IMR-90 (cell line): ENCODE measurements at regions not wholly inside any gene's neighbourhood (a gene's known extent, or its start where the extent isn't known, plus 50 kb on each side); places are given as distances from the start of the nearest gene placed in this dataset.

ENCODE experiments used
- ATAC-seq: fragments of 200-7000 bp; cut with Tn5 transposase; 2 replicates; pipeline ENCODE4 v1.9.1; 2020; ENCODE audit warnings: low read depth, mild to moderate bottlenecking, moderate library complexity
- BruUV-seq: library from RNA; stranded (reverse); fragments of 400-500 nt; replicated peaks from 2 replicates; lab custom pipeline; 2021; lab: Mats Ljungman, UMichigan
- CTCF ChIA-PET: fragments of 300-600 bp; formaldehyde crosslinking; extraction: SDS; loops from one replicate; lab custom pipeline; 2021; ENCODE audit warnings: antibody characterized with exemption; lab: Yijun Ruan, JAX
- POLR2A ChIA-PET: fragments of 300-600 bp; sonication (Branson Sonifier 250); formaldehyde crosslinking; loops from one replicate; lab custom pipeline; 2022; ENCODE audit warnings: antibody characterized with exemption; ENCODE audit not compliant: unreplicated experiment; lab: Charles Lee
- DNase-seq: peaks from one replicate; pipeline ENCODE4 v3.0.0; 2013
- H2AFZ ChIP-seq: replicated peaks from 2 replicates; pipeline ENCODE3; 2013; ENCODE audit warnings: low read length, mild to moderate bottlenecking; ENCODE audit not compliant: poor library complexity
- H2AK5ac ChIP-seq: 2 replicates; pipeline ENCODE4 v1.6.1; 2013; ENCODE audit warnings: low read depth, low read length, inconsistent platforms
- H2AK9ac ChIP-seq: replicated peaks from 2 replicates; pipeline ENCODE3; 2013; ENCODE audit warnings: mild to moderate bottlenecking, low read depth, low read length, moderate library complexity; ENCODE audit not compliant: poor library complexity
- H2BK120ac ChIP-seq: 2 replicates; pipeline ENCODE4 v1.6.1; 2013; ENCODE audit warnings: low read depth, low read length, inconsistent platforms
- H2BK15ac ChIP-seq: 3 replicates; pipeline ENCODE4 v1.6.1; 2013; ENCODE audit warnings: low read depth, low read length, inconsistent platforms
- H2BK20ac ChIP-seq: 2 replicates; pipeline ENCODE4 v1.6.1; 2013; ENCODE audit warnings: low read depth, mild to moderate bottlenecking, inconsistent platforms, low read length, moderate library complexity
- H2BK5ac ChIP-seq: 2 replicates; pipeline ENCODE4 v1.6.1; 2013; ENCODE audit warnings: mild to moderate bottlenecking, low read depth, low read length, inconsistent platforms; ENCODE audit not compliant: poor library complexity, severe bottlenecking
- H3K14ac ChIP-seq: replicated peaks from 2 replicates; pipeline ENCODE4 v1.6.1; 2013; ENCODE audit warnings: low read depth, low read length, inconsistent platforms
- H3K18ac ChIP-seq: 2 replicates; pipeline ENCODE4 v1.6.1; 2013; ENCODE audit warnings: low read depth, low read length, control low read depth
- H3K23ac ChIP-seq: 2 replicates; pipeline ENCODE4 v1.6.1; 2013; ENCODE audit warnings: low read depth, low read length, inconsistent platforms
- H3K27ac ChIP-seq: 2 replicates; pipeline ENCODE4 v1.5.1; 2013; ENCODE audit warnings: mild to moderate bottlenecking, control low read depth, low read length; ENCODE audit not compliant: insufficient read depth
- H3K27me3 ChIP-seq: 2 replicates; pipeline ENCODE4 v1.6.1; 2013; ENCODE audit warnings: low read length; ENCODE audit not compliant: control insufficient read depth, insufficient read depth
- H3K36me3 ChIP-seq: 2 replicates; pipeline ENCODE4 v1.6.1; 2013; ENCODE audit warnings: low read length, mixed read lengths; ENCODE audit not compliant: control insufficient read depth, insufficient read depth
- H3K4ac ChIP-seq: 2 replicates; pipeline ENCODE4 v1.6.1; 2013; ENCODE audit warnings: low read depth, low read length, inconsistent platforms
- H3K4me1 ChIP-seq: 2 replicates; pipeline ENCODE4 v1.6.1; 2013; ENCODE audit warnings: low read length, mixed read lengths; ENCODE audit not compliant: control insufficient read depth, insufficient read depth
- H3K4me2 ChIP-seq: 2 replicates; pipeline ENCODE4 v1.6.1; 2013; ENCODE audit warnings: low read depth, mild to moderate bottlenecking, control low read depth, low read length, moderate library complexity
- H3K4me3 ChIP-seq: 2 replicates; pipeline ENCODE4 v1.5.1; 2013; ENCODE audit warnings: low read depth, mild to moderate bottlenecking, control low read depth, low read length, moderate library complexity; ENCODE audit not compliant: insufficient read depth
- H3K56ac ChIP-seq: 2 replicates; pipeline ENCODE4 v1.6.1; 2013; ENCODE audit warnings: low read length, inconsistent platforms; ENCODE audit not compliant: insufficient read depth; ENCODE audit errors: extremely low read depth
- H3K79me1 ChIP-seq, 2 experiments: 2 replicates each; pipeline ENCODE4 v1.6.1; 2013; ENCODE audit warnings: low read length in 2 of 2, inconsistent platforms in 1 of 2, low read depth in 1 of 2
- H3K9ac ChIP-seq: 2 replicates; pipeline ENCODE4 v1.6.1; 2013; ENCODE audit warnings: low read depth, low read length, control low read depth
- H3K9me1 ChIP-seq: 2 replicates; pipeline ENCODE4 v1.6.1; 2013; ENCODE audit warnings: low read length, inconsistent platforms; ENCODE audit not compliant: insufficient read depth
- H3K9me3 ChIP-seq: 2 replicates; pipeline ENCODE4 v1.6.1; 2013; ENCODE audit warnings: low read length; ENCODE audit not compliant: control insufficient read depth, insufficient read depth
- H4K20me1 ChIP-seq: 2 replicates; pipeline ENCODE4 v1.6.1; 2013; ENCODE audit warnings: low read length, inconsistent platforms; ENCODE audit not compliant: insufficient read depth
- H4K5ac ChIP-seq: 2 replicates; pipeline ENCODE4 v1.6.1; 2013; ENCODE audit warnings: mild to moderate bottlenecking, low read depth, low read length, control low read depth
- H4K8ac ChIP-seq, 2 experiments: 2 replicates each; pipeline ENCODE4 v1.6.1; 2013; ENCODE audit warnings: low read depth in 2 of 2, low read length in 2 of 2, control low read depth in 1 of 2, inconsistent platforms in 1 of 2
- H4K91ac ChIP-seq: 2 replicates; pipeline ENCODE4 v1.6.1; 2013; ENCODE audit warnings: low read depth, low read length, inconsistent platforms; ENCODE audit not compliant: insufficient read depth
- ELK1 ChIP-seq: fragments of 150-350 bp; IDR thresholded peaks from 2 replicates; pipeline ENCODE4 v1.6.1; 2016; ENCODE audit warnings: low read depth, mild to moderate bottlenecking, low read length, moderate library complexity, borderline replicate concordance
- MAZ ChIP-seq: IDR thresholded peaks from 2 replicates; pipeline ENCODE4 v1.6.1; 2012; ENCODE audit warnings: low read depth, mild to moderate bottlenecking, low read length, improper control_type of control experiment, moderate library complexity, borderline replicate concordance
- MXI1 ChIP-seq: IDR thresholded peaks from 2 replicates; pipeline ENCODE4 v1.6.1; 2012; ENCODE audit warnings: low read depth, mild to moderate bottlenecking, low read length, moderate library complexity, borderline replicate concordance
- RAD21 ChIP-seq: IDR thresholded peaks from 2 replicates; pipeline ENCODE4 v1.6.1; 2012; ENCODE audit warnings: low read length, improper control_type of control experiment
- RCOR1 ChIP-seq: IDR thresholded peaks from 2 replicates; pipeline ENCODE4 v1.6.1; 2012; ENCODE audit warnings: mild to moderate bottlenecking, low read length, improper control_type of control experiment; ENCODE audit not compliant: insufficient replicate concordance
- SMC3 ChIP-seq: fragments of 150-350 bp; IDR thresholded peaks from 2 replicates; pipeline ENCODE4 v1.6.1; 2016; ENCODE audit warnings: low read depth, mild to moderate bottlenecking, antibody characterized with exemption, low read length, moderate library complexity
- WGBS, 2 experiments: methylation state at CpG; one replicate each; pipeline versions ENCODE4 v1.1.5 to v1.1.7; 2013; ENCODE audit warnings: missing lambda C conversion rate in 2 of 2; ENCODE audit not compliant: insufficient read length in 1 of 2; ENCODE audit errors: extremely low coverage in 2 of 2; 5-methylcytosine and 5-hydroxymethylcytosine counted together
- dilution Hi-C: fragments of 300-500 bp; cut with HindIII; formaldehyde crosslinking; loops from one replicate; pipeline ENCODE4 v1.14.3; 2018; ENCODE audit warnings: low sequenced_read_pairs; ENCODE audit not compliant: unreplicated experiment
- in situ Hi-C: fragments of 300-500 bp; cut with MboI; formaldehyde crosslinking; loops from 3 replicates; pipeline ENCODE4 v1.14.3; 2019; ENCODE audit warnings: low sequenced_read_pairs, inconsistent platforms, mixed read lengths
- intact Hi-C: fragments of 100-400 bp; cut with micrococcal nuclease; formaldehyde crosslinking; loops from 2 replicates; pipeline ENCODE4 v1.10.0; 2022

- CTCF ChIA-PET = no interaction called here
- H3K27me3 ChIP-seq = no peaks in the 10 kb centered on the region
These were observed 1909.1 kb upstream of the PCDH7 start for GRCh38 chr4:28811025-28811424.

More at GRCh38 chr4:28811025-28811424, 1909.1 kb upstream of the PCDH7 start:
- Histone ChIP-seq H2AFZ (no peak overlapping the region), H2BK120ac (no peak overlapping the region), H2AK9ac (no peak overlapping the region), H4K91ac (no peak overlapping the region), H3K18ac (no peak overlapping the region), H3K9me3 (no peaks in the 10 kb centered on the region; the same call in 1 of the 2 replicates), H3K56ac (no peak overlapping the region), H4K20me1 (no peaks in the 10 kb centered on the region), H3K9ac (no peak overlapping the region), H3K23ac (no peak overlapping the region), H3K14ac (no peak overlapping the region), H4K5ac (no peak overlapping the region), H2BK5ac (no peak overlapping the region), H2BK15ac (no peak overlapping the region), H3K4me2 (no peak overlapping the region), H3K27ac (no peak overlapping the region), H3K4me1 (no peaks in the 10 kb centered on the region), H3K4me3 (no peak overlapping the region), H3K9me1 (no peaks in the 10 kb centered on the region), H3K79me1 (no peaks in the 10 kb centered on the region), H2AK5ac (no peak overlapping the region), H2BK20ac (no peak overlapping the region), H4K8ac (no peak overlapping the region), H3K4ac (no peak overlapping the region), H3K36me3 (no peaks in the 10 kb centered on the region)
- dilution Hi-C loops = no loop called here
- POLR2A ChIA-PET = no interaction called here
- BruUV-seq = no TSS peak
- 40% methylated on average over 1 of the region's 2 CpGs; no CpG with 5 or more reads in 1 of the 2 experiments for WGBS, 2 experiments
- intact Hi-C loops = no loop called here
- DNase-seq (no peak), ATAC-seq (no peak)
- in situ Hi-C loops = no loop called here
- no peak for TF ChIP-seq RAD21
- TF ChIP-seq MXI1 = no peak
- no peak for TF ChIP-seq MAZ
- no peak for TF ChIP-seq ELK1
- no peak for TF ChIP-seq RCOR1
- no peak for TF ChIP-seq SMC3
